K562 (cell line): ENCODE measurements at regions not wholly inside any gene's neighbourhood (a gene's known extent, or its start where the extent isn't known, plus 50 kb on each side); places are given as distances from the start of the nearest gene placed in this dataset.

Source experiments
- ADNP ChIP-seq: fragments of 200-800 bp; sonication (Bioruptor generic); IDR thresholded peaks from 2 replicates; pipeline ENCODE4 v1.6.1; 2016; ENCODE audit warnings: missing genetic modification characterization, missing compliant biosample characterization
- BDP1 ChIP-seq: IDR thresholded peaks from 3 replicates; pipeline ENCODE4 v1.6.1; 2011; ENCODE audit not compliant: insufficient read length, insufficient read depth
- BRF2 ChIP-seq: IDR thresholded peaks from 3 replicates; pipeline ENCODE4 v1.6.1; 2011; ENCODE audit warnings: borderline replicate concordance, mild to moderate bottlenecking; ENCODE audit not compliant: insufficient read length, insufficient read depth
- CBFA2T3 ChIP-seq: fragments of 450-650 bp; IDR thresholded peaks from 2 replicates; pipeline ENCODE4 v1.6.1; 2017
- CTCF ChIP-seq, 3 experiments: IDR thresholded peaks in 2 of 3; conservative IDR thresholded peaks in 1 of 3; 2 replicates each; pipeline ENCODE4 v1.5.1; 2011 to 2012; ENCODE audit warnings: low read length in 3 of 3, mild to moderate bottlenecking in 3 of 3, control low read depth in 2 of 3, improper control_type of control experiment in 1 of 3, inconsistent platforms in 1 of 3, low read depth in 1 of 3, mixed read lengths in 1 of 3, moderate library complexity in 1 of 3; ENCODE audit not compliant: insufficient read depth in 2 of 3
- ESRRA ChIP-seq: fragments of 450-650 bp; IDR thresholded peaks from 2 replicates; pipeline ENCODE4 v1.6.1; 2014; ENCODE audit warnings: low read depth, mild to moderate bottlenecking, moderate library complexity, borderline replicate concordance
- KDM1A ChIP-seq, 2 experiments: fragments of 450-650 bp; IDR thresholded peaks; 2 replicates each; pipeline ENCODE4 v1.6.1; 2016; ENCODE audit warnings: mild to moderate bottlenecking in 2 of 2
- NELFE ChIP-seq: IDR thresholded peaks from 2 replicates; pipeline ENCODE4 v1.6.1; 2011; ENCODE audit warnings: mild to moderate bottlenecking; ENCODE audit not compliant: insufficient read depth, insufficient read length
- RAD21 ChIP-seq, 2 experiments: fragments of 250-450 bp in 1 of 2; fragments of 450-650 bp in 1 of 2; sonication (Bioruptor Pico) in 1 of 2; formaldehyde crosslinking in 1 of 2; IDR thresholded peaks in 1 of 2; conservative IDR thresholded peaks in 1 of 2; 2 replicates each; pipeline versions ENCODE4 v1.4.0 to v1.8.0; 2020 to 2022; ENCODE audit warnings: mild to moderate bottlenecking in 2 of 2, moderate library complexity in 1 of 2
- RCOR1 ChIP-seq, 2 experiments: IDR thresholded peaks; 2 replicates each; pipeline ENCODE4 v1.6.1; 2012; ENCODE audit warnings: low read depth in 2 of 2, low read length in 2 of 2, borderline replicate concordance in 1 of 2, improper control_type of control experiment in 1 of 2
- SMAD2 ChIP-seq: fragments of 150-350 bp; IDR thresholded peaks from 2 replicates; pipeline ENCODE4 v1.6.1; 2014; ENCODE audit warnings: low read depth, mild to moderate bottlenecking, low read length
- SMC3 ChIP-seq: conservative IDR thresholded peaks from 2 replicates; pipeline ENCODE4 v1.6.1; 2011; ENCODE audit warnings: low read depth, low read length, improper control_type of control experiment; ENCODE audit not compliant: insufficient read depth
- TEAD1 ChIP-seq, 2 experiments: fragments of 450-650 bp in 1 of 2; sonication (generic) in 1 of 2; formaldehyde crosslinking; IDR thresholded peaks; 2 replicates each; pipeline versions ENCODE4 v1.4.0 to v1.8.0; 2020 to 2022; ENCODE audit warnings: mild to moderate bottlenecking in 2 of 2, missing genetic modification reagents in 1 of 2
- XRCC5 ChIP-seq: fragments of 200-400 bp; formaldehyde crosslinking; IDR thresholded peaks from 2 replicates; pipeline ENCODE4 v1.6.1; 2017; ENCODE audit warnings: low read depth, mild to moderate bottlenecking, low read length
- YY1 ChIP-seq, 3 experiments: IDR thresholded peaks; 2 replicates each; pipeline ENCODE4 v1.6.1; 2011; ENCODE audit warnings: low read length in 2 of 3, mild to moderate bottlenecking in 2 of 3, moderate library complexity in 2 of 3, borderline replicate concordance in 1 of 3, control low read depth in 1 of 3, low read depth in 1 of 3; ENCODE audit not compliant: insufficient read depth in 3 of 3, insufficient replicate concordance in 2 of 3, control insufficient read depth in 1 of 3, insufficient read length in 1 of 3; ENCODE audit errors: extremely low read depth in 1 of 3
- ZNF197 ChIP-seq: fragments of 200-800 bp; sonication (Bioruptor generic); IDR thresholded peaks from 2 replicates; pipeline ENCODE4 v1.6.1; 2016; ENCODE audit warnings: low read depth, missing genetic modification characterization, missing compliant biosample characterization
- ZNF518B ChIP-seq: fragments of 250-450 bp; sonication (Bioruptor Pico); IDR thresholded peaks from 2 replicates; pipeline ENCODE4 v1.5.0; 2021; ENCODE audit warnings: mild to moderate bottlenecking, moderate library complexity

GRCh38 chr1:36609241-36610027 is 126.7 kb upstream of the CSF3R start (continued):
- TF ChIP-seq CTCF (IDR thresholded peaks at IDR 0.05 in 2 of 3, conservative IDR thresholded peaks at IDR 0.05 in 1 of 3; ENCODE audit: insufficient read depth in 2 of 3, low read depth in 1 of 3, low read length in 3 of 3) (peak; percentile 93 to 95 (median 94)), CBFA2T3 (no peak), BDP1 (no peak), RCOR1 (IDR thresholded peaks at IDR 0.05; ENCODE audit: borderline replicate concordance in 1 of 2, low read depth in 2 of 2, low read length in 2 of 2) (0 out of 4 replicates have a peak, but pooled peaks of 1 of the 2 experiments have one; percentile 26), BRF2 (no peak), XRCC5 (peak; percentile 83; the same call in 1 of the 2 replicates), SMC3 (peak; percentile 91), NELFE (no peak), ESRRA (no peak), RAD21 (CRISPR knock-in tag; conservative IDR thresholded peaks at IDR 0.05 in 1 of 2, IDR thresholded peaks at IDR 0.05 in 1 of 2) (peak; percentile 62 to 88), ADNP (tag) (peak; percentile 75), YY1 (IDR thresholded peaks at IDR 0.05; ENCODE audit: borderline replicate concordance in 1 of 3, control insufficient read depth in 1 of 3, extremely low read depth in 1 of 3, insufficient read depth in 3 of 3, insufficient read length in 1 of 3, insufficient replicate concordance in 2 of 3, low read depth in 1 of 3, low read length in 2 of 3) (peak in 1 of 3 experiments; percentile 42), ZNF518B (CRISPR knock-in tag) (no peak), KDM1A (IDR thresholded peaks at IDR 0.05) (peak; percentile 46 to 60; a peak in 3 of 4 replicates), TEAD1 (CRISPR knock-in tag; IDR thresholded peaks at IDR 0.05) (peak; percentile 55 to 78; a peak in 1 of 4 replicates), ZNF197 (CRISPR knock-in tag) (no peak), SMAD2 (no peak)
